GM12878 (cell line): ENCODE measurements at regions not wholly inside any gene's neighbourhood (a gene's known extent, or its start where the extent isn't known, plus 50 kb on each side); places are given as distances from the start of the nearest gene placed in this dataset.

Experiments used
- ATAC-seq: fragments of 200-7000 bp; cut with Tn5 transposase; 3 replicates; pipeline ENCODE4 v1.9.1; 2020; ENCODE audit warnings: mild to moderate bottlenecking, moderate library complexity
- BruUV-seq: library from RNA; stranded (reverse); fragments of 400-500 nt; replicated peaks from 2 replicates; lab custom pipeline; 2021; lab: Mats Ljungman, UMichigan
- CTCF ChIA-PET: fragments of 300-600 bp; sonication (Branson Sonifier 250); formaldehyde crosslinking; extraction: SDS; loops from one replicate; lab custom pipeline; 2021; ENCODE audit warnings: inconsistent platforms; lab: Yijun Ruan, JAX
- POLR2A ChIA-PET: fragments of 350-600 bp; formaldehyde crosslinking; extraction: SDS; loops from one replicate; lab custom pipeline; 2021; ENCODE audit warnings: inconsistent platforms; lab: Charles Lee
- RAD21 ChIA-PET: fragments of 300-600 bp; sonication (Branson Sonifier 250); formaldehyde crosslinking; loops from one replicate; lab custom pipeline; 2023; ENCODE audit warnings: antibody characterized with exemption; ENCODE audit not compliant: unreplicated experiment; lab: Charles Lee
- SMC1A ChIA-PET: fragments of 300-600 bp; sonication (Branson Sonifier 250); formaldehyde crosslinking; loops from one replicate; lab custom pipeline; 2023; ENCODE audit not compliant: unreplicated experiment, uncharacterized antibody; lab: Charles Lee
- DNase-seq: peaks from one replicate; pipeline ENCODE4 v3.0.0-alpha.2; 2011; ENCODE audit warnings: low read depth, low spot score
- FAIRE-seq: peaks from 3 replicates; lab custom pipeline; 2011; peaks lifted over from hg19 to GRCh38; lab: Jason Lieb, UNC
- H2AFZ ChIP-seq: 2 replicates; pipeline ENCODE4 v1.6.0; 2011; ENCODE audit warnings: low read depth, low read length, control low read depth; ENCODE audit not compliant: control insufficient read depth
- H3K27ac ChIP-seq: 2 replicates; pipeline ENCODE4 v1.5.1; 2011; ENCODE audit warnings: control low read depth; ENCODE audit not compliant: control insufficient read depth, insufficient read depth
- H3K27me3 ChIP-seq, 2 experiments: replicated peaks in 1 of 2; 2 replicates each; pipeline versions ENCODE4 v1.6.0 to v1.6.1; 2011; ENCODE audit warnings: low read length in 1 of 2; ENCODE audit not compliant: control insufficient read depth in 2 of 2, insufficient read depth in 2 of 2
- H3K36me3 ChIP-seq, 2 experiments: 2 replicates each; pipeline ENCODE4 v1.5.1; 2011; ENCODE audit warnings: low read length in 1 of 2; ENCODE audit not compliant: control insufficient read depth in 2 of 2, insufficient read depth in 2 of 2
- H3K4me1 ChIP-seq: 2 replicates; pipeline ENCODE4 v1.6.1; 2011; ENCODE audit warnings: mild to moderate bottlenecking, low read length, moderate library complexity, mixed read lengths; ENCODE audit not compliant: control insufficient read depth, insufficient read depth
- H3K4me2 ChIP-seq: 2 replicates; pipeline ENCODE4 v1.6.0; 2011; ENCODE audit warnings: control low read depth; ENCODE audit not compliant: control insufficient read depth, insufficient read depth
- H3K4me3 ChIP-seq: fragments of 200-600 bp; sonication (generic); 2 replicates; pipeline ENCODE4 v1.5.1; 2016
- H3K79me2 ChIP-seq: 2 replicates; pipeline ENCODE4 v1.6.0; 2011; ENCODE audit warnings: low read length; ENCODE audit not compliant: control insufficient read depth, insufficient read depth
- H3K9ac ChIP-seq: 2 replicates; pipeline ENCODE4 v1.8.0; 2011; ENCODE audit warnings: low read length, control low read depth, mixed read lengths; ENCODE audit not compliant: control insufficient read depth, insufficient read depth
- H3K9me3 ChIP-seq: replicated peaks from 3 replicates; pipeline ENCODE4 v1.5.1; 2011; ENCODE audit warnings: mild to moderate bottlenecking, low read length; ENCODE audit not compliant: control insufficient read depth, insufficient read depth
- H4K20me1 ChIP-seq: 2 replicates; pipeline ENCODE4 v1.6.0; 2011; ENCODE audit not compliant: control insufficient read depth, insufficient read depth
- ATF7 ChIP-seq: fragments of 450-650 bp; IDR thresholded peaks from 2 replicates; pipeline ENCODE4 v1.6.1; 2016; ENCODE audit warnings: low read depth, mild to moderate bottlenecking
- BHLHE40 ChIP-seq, 2 experiments: fragments of 450-650 bp in 1 of 2; IDR thresholded peaks; 2 replicates each; pipeline ENCODE4 v1.6.1; 2011 to 2017; ENCODE audit warnings: low read depth in 2 of 2, borderline replicate concordance in 1 of 2, improper control_type of control experiment in 1 of 2, low read length in 1 of 2, mild to moderate bottlenecking in 1 of 2
- BMI1 ChIP-seq: fragments of 450-650 bp; IDR thresholded peaks from 2 replicates; pipeline ENCODE4 v1.6.1; 2016; ENCODE audit warnings: mild to moderate bottlenecking, moderate library complexity, borderline replicate concordance
- CHD2 ChIP-seq: IDR thresholded peaks from 2 replicates; pipeline ENCODE4 v1.6.1; 2011; ENCODE audit warnings: low read depth, low read length, improper control_type of control experiment, borderline replicate concordance
- CREB1 ChIP-seq: IDR thresholded peaks from 2 replicates; pipeline ENCODE4 v1.6.1; 2012; ENCODE audit warnings: low read depth, mild to moderate bottlenecking, inconsistent platforms
- DPF2 ChIP-seq: fragments of 450-650 bp; IDR thresholded peaks from 2 replicates; pipeline ENCODE4 v1.6.1; 2017; ENCODE audit warnings: mild to moderate bottlenecking
- EP300 ChIP-seq, 2 experiments: fragments of 150-350 bp in 1 of 2; IDR thresholded peaks; 2 replicates each; pipeline ENCODE4 v1.6.1; 2011 to 2012; ENCODE audit warnings: low read depth in 2 of 2, low read length in 2 of 2, borderline replicate concordance in 1 of 2, improper control_type of control experiment in 1 of 2, inconsistent platforms in 1 of 2; ENCODE audit not compliant: control insufficient read depth in 1 of 2
- HDAC6 ChIP-seq: fragments of 200-600 bp; sonication (generic); IDR thresholded peaks from one replicate; pipeline ENCODE4 v1.8.0; 2017; ENCODE audit warnings: antibody characterized with exemption; ENCODE audit not compliant: unreplicated experiment
- MEF2B ChIP-seq: fragments of 450-650 bp; IDR thresholded peaks from 2 replicates; pipeline ENCODE4 v1.6.1; 2018; ENCODE audit warnings: mild to moderate bottlenecking, moderate library complexity; ENCODE audit not compliant: partially characterized antibody, poor library complexity, severe bottlenecking
- MYB ChIP-seq: fragments of 150-350 bp; IDR thresholded peaks from 2 replicates; pipeline ENCODE4 v1.6.1; 2014; ENCODE audit warnings: mild to moderate bottlenecking, low read depth, low read length, borderline replicate concordance
- NFYB ChIP-seq: IDR thresholded peaks from 2 replicates; pipeline ENCODE4 v1.6.1; 2011; ENCODE audit warnings: low read depth, mild to moderate bottlenecking, low read length, improper control_type of control experiment, moderate library complexity; ENCODE audit not compliant: insufficient read depth
- SUPT20H ChIP-seq: IDR thresholded peaks from 2 replicates; pipeline ENCODE4 v1.6.1; 2011; ENCODE audit warnings: low read depth, mild to moderate bottlenecking, low read length, moderate library complexity, borderline replicate concordance; ENCODE audit not compliant: control insufficient read depth
- ZNF217 ChIP-seq: fragments of 450-650 bp; IDR thresholded peaks from 2 replicates; pipeline ENCODE4 v1.6.1; 2017; ENCODE audit warnings: antibody characterized with exemption, mild to moderate bottlenecking
- WGBS: methylation state at CpG from one replicate; pipeline ENCODE4 v1.1.6; 2016; ENCODE audit warnings: low lambda C conversion rate; ENCODE audit not compliant: insufficient replicate concordance, insufficient coverage; ENCODE audit errors: missing lambda C conversion rate; 5-methylcytosine and 5-hydroxymethylcytosine counted together
- in situ Hi-C: fragments of 300-500 bp; cut with MboI; formaldehyde crosslinking; loops from 9 replicates; pipeline ENCODE4 v1.14.3; 2018; ENCODE audit warnings: mixed read lengths
- intact Hi-C: fragments of 100-400 bp; cut with micrococcal nuclease; formaldehyde crosslinking; loops from one replicate; pipeline ENCODE4 v1.14.2; 2022; ENCODE audit not compliant: unreplicated experiment
- TF ChIP-seq, protein P1 (sequence below): fragments of 450-650 bp; IDR thresholded peaks from 2 replicates; pipeline ENCODE4 v1.6.1; 2017; ENCODE audit warnings: mild to moderate bottlenecking, moderate library complexity
- TF ChIP-seq, protein P2 (sequence below): fragments of 450-650 bp; formaldehyde crosslinking; IDR thresholded peaks from 2 replicates; pipeline ENCODE4 v1.4.0; 2020; ENCODE audit warnings: mild to moderate bottlenecking, moderate library complexity
- TF ChIP-seq, protein P3 (sequence below): fragments of 150-350 bp; IDR thresholded peaks from 2 replicates; pipeline ENCODE4 v1.6.1; 2014; ENCODE audit warnings: mild to moderate bottlenecking, low read depth, low read length

DNA sequence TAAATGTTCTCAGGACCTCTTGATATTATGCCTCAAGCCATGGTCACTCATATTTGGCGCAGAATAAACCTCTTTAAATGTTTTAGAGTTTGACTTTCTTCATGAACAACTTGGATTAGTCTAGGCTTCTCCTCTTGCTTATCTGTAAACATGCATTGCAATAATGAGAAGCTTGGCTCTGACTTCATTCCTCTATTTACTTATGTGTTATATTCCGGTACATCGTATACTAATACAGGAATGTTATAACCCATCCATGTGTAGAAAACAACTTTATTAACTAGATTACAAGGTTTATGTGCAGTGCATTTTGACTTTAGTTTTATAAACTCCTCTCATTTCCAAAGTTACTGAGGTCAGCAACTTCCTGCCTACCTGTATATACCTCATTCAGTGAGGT lies 944.3 kb upstream of the GHITM start:
- no peaks in the 10 kb centered on the region for H4K20me1 ChIP-seq
- H2AFZ ChIP-seq, result no peak overlapping the region
- no peak overlapping the region for H3K27ac ChIP-seq
- no peak for ATAC-seq
- no peaks in the 10 kb centered on the region for H3K4me1 ChIP-seq
- in situ Hi-C loops, result no loop called here
- H3K27me3 ChIP-seq, result no peaks in the 10 kb centered on the region
- SMC1A ChIA-PET, result no interaction called here
- RAD21 ChIA-PET, result no interaction called here
- H3K9me3 ChIP-seq, result no peaks in the 10 kb centered on the region
- 66% methylated on average over 3 of the region's 3 CpGs for WGBS
- H3K9ac ChIP-seq, result no peak overlapping the region
- BruUV-seq, result no TSS peak
- no peaks in the 10 kb centered on the region for H3K79me2 ChIP-seq
- CTCF ChIA-PET, result no interaction called here
- no peak for DNase-seq
- H3K4me2 ChIP-seq, result no peak overlapping the region
- intact Hi-C loops, result no loop called here
- no peak for FAIRE-seq
- no peaks in the 10 kb centered on the region for H3K36me3 ChIP-seq
- H3K4me3 ChIP-seq, result no peak overlapping the region
- POLR2A ChIA-PET, result no interaction called here
- no peak for TF ChIP-seq NFYB
- TF ChIP-seq MYB, result no peak
- TF ChIP-seq ZNF217, result no peak
- no peak for TF ChIP-seq HDAC6
- TF ChIP-seq MEF2B, result no peak
- no peak for TF ChIP-seq BHLHE40 (IDR thresholded peaks at IDR 0.05; ENCODE audit: borderline replicate concordance in 1 of 2, low read depth in 2 of 2, low read length in 1 of 2)
- TF ChIP-seq EP300 (IDR thresholded peaks at IDR 0.05; ENCODE audit: borderline replicate concordance in 1 of 2, control insufficient read depth in 1 of 2, low read depth in 2 of 2, low read length in 2 of 2), result no peak
- no peak for TF ChIP-seq ATF7
- TF ChIP-seq, protein P1, sequence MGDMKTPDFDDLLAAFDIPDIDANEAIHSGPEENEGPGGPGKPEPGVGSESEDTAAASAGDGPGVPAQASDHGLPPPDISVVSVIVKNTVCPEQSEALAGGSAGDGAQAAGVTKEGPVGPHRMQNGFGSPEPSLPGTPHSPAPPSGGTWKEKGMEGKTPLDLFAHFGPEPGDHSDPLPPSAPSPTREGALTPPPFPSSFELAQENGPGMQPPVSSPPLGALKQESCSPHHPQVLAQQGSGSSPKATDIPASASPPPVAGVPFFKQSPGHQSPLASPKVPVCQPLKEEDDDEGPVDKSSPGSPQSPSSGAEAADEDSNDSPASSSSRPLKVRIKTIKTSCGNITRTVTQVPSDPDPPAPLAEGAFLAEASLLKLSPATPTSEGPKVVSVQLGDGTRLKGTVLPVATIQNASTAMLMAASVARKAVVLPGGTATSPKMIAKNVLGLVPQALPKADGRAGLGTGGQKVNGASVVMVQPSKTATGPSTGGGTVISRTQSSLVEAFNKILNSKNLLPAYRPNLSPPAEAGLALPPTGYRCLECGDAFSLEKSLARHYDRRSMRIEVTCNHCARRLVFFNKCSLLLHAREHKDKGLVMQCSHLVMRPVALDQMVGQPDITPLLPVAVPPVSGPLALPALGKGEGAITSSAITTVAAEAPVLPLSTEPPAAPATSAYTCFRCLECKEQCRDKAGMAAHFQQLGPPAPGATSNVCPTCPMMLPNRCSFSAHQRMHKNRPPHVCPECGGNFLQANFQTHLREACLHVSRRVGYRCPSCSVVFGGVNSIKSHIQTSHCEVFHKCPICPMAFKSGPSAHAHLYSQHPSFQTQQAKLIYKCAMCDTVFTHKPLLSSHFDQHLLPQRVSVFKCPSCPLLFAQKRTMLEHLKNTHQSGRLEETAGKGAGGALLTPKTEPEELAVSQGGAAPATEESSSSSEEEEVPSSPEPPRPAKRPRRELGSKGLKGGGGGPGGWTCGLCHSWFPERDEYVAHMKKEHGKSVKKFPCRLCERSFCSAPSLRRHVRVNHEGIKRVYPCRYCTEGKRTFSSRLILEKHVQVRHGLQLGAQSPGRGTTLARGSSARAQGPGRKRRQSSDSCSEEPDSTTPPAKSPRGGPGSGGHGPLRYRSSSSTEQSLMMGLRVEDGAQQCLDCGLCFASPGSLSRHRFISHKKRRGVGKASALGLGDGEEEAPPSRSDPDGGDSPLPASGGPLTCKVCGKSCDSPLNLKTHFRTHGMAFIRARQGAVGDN, result no peak
- no peak for TF ChIP-seq CHD2
- TF ChIP-seq CREB1, result no peak
- no peak for TF ChIP-seq DPF2
- TF ChIP-seq, protein P2, sequence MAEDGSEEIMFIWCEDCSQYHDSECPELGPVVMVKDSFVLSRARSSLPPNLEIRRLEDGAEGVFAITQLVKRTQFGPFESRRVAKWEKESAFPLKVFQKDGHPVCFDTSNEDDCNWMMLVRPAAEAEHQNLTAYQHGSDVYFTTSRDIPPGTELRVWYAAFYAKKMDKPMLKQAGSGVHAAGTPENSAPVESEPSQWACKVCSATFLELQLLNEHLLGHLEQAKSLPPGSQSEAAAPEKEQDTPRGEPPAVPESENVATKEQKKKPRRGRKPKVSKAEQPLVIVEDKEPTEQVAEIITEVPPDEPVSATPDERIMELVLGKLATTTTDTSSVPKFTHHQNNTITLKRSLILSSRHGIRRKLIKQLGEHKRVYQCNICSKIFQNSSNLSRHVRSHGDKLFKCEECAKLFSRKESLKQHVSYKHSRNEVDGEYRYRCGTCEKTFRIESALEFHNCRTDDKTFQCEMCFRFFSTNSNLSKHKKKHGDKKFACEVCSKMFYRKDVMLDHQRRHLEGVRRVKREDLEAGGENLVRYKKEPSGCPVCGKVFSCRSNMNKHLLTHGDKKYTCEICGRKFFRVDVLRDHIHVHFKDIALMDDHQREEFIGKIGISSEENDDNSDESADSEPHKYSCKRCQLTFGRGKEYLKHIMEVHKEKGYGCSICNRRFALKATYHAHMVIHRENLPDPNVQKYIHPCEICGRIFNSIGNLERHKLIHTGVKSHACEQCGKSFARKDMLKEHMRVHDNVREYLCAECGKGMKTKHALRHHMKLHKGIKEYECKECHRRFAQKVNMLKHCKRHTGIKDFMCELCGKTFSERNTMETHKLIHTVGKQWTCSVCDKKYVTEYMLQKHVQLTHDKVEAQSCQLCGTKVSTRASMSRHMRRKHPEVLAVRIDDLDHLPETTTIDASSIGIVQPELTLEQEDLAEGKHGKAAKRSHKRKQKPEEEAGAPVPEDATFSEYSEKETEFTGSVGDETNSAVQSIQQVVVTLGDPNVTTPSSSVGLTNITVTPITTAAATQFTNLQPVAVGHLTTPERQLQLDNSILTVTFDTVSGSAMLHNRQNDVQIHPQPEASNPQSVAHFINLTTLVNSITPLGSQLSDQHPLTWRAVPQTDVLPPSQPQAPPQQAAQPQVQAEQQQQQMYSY (CRISPR knock-in tag), result no peak
- TF ChIP-seq SUPT20H, result no peak
- TF ChIP-seq, protein P3, sequence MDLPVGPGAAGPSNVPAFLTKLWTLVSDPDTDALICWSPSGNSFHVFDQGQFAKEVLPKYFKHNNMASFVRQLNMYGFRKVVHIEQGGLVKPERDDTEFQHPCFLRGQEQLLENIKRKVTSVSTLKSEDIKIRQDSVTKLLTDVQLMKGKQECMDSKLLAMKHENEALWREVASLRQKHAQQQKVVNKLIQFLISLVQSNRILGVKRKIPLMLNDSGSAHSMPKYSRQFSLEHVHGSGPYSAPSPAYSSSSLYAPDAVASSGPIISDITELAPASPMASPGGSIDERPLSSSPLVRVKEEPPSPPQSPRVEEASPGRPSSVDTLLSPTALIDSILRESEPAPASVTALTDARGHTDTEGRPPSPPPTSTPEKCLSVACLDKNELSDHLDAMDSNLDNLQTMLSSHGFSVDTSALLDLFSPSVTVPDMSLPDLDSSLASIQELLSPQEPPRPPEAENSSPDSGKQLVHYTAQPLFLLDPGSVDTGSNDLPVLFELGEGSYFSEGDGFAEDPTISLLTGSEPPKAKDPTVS, result no peak
- no peak for TF ChIP-seq BMI1
